ENCODE measurements at regions not wholly inside any gene's neighbourhood (a gene's known extent, or its start where the extent isn't known, plus 50 kb on each side); places are given as distances from the start of the nearest gene placed in this dataset.

DNA sequence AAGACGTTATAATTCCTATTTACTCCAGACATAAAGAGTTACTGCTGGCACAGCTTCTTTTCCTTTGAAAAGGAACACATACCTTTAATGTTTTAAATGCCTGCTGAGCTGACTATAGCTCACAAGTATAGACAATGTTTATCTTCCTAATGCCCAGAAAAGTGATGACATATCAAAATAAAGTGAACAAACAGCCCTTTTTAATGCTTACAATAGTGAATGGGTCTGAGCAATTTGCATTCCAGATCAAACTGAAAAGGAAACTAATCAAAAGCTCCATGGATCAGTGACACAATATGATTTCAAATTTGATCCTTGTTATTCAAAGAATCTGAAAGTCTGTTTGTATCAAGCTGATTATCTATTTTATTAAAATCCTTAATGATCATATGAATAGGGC, 233.6 kb upstream of the SEMA3E start:
- CTCF ChIA-PET (ENCODE audit: partially characterized antibody) = no interaction called here
- no peaks in the 10 kb centered on the region for H3K27me3 Mint-ChIP-seq
- H3K36me3 ChIP-seq (ENCODE audit: insufficient read depth, low read length) = no peaks in the 10 kb centered on the region
- H3K4me1 ChIP-seq (ENCODE audit: insufficient read depth, low read length) = no peaks in the 10 kb centered on the region
- H3K4me3 Mint-ChIP-seq = no peak overlapping the region
- no peaks in the 10 kb centered on the region for H3K4me1 Mint-ChIP-seq
- intact Hi-C loops (cut with micrococcal nuclease) = no loop called here
- DNase-seq = no peak
- H3K27ac ChIP-seq (ENCODE audit: low read depth, low read length) = no peak overlapping the region
- no peak overlapping the region for H3K27ac Mint-ChIP-seq
- H3K27me3 ChIP-seq (ENCODE audit: insufficient read depth, low read length) = no peaks in the 10 kb centered on the region
- peaks cover 0 to 6% (median 2%) of the 10 kb centered on the region in 8 donors for H3K9me3 Mint-ChIP-seq
- no peaks in the 10 kb centered on the region for H3K36me3 Mint-ChIP-seq
- H3K4me3 ChIP-seq (ENCODE audit: low read length in 2 of 2) = no peak overlapping the region
- peaks cover 0 to 3% of the 10 kb centered on the region in 2 donors for H3K9me3 ChIP-seq (ENCODE audit: control insufficient read depth in 1 of 2, low read length in 2 of 2)
- POLR2A ChIA-PET (ENCODE audit: partially characterized antibody) = no interaction called here

DNA sequence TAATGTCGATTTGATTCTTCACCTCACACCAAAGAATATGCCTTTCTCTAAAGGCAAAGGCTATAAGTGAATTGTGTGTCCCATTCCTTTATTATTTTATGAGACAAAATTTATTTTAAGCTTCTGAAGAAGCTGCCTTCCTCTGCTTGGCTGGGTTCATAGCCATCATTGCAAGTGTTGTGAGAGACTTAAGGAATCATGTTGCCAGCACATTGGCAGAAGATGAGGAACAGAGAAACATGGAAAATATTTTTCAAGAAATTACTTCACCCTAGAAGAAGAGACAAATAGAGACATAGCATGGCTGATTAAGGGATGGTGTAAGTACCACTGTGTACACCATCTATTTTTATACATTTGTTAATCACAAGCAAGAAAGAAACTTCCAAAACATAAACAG, 230.1 kb upstream of the SEMA3E start:
- Mint-ChIP-seq H3K9me3 (peaks cover 0 to 6% (median 3%) of the 10 kb centered on the region in 8 donors), H3K27me3 (no peaks in the 10 kb centered on the region), H3K4me3 (no peak overlapping the region), H3K36me3 (no peaks in the 10 kb centered on the region), H3K4me1 (no peaks in the 10 kb centered on the region), H3K27ac (no peak overlapping the region)
- Histone ChIP-seq H3K36me3 (ENCODE audit: insufficient read depth, low read length) (no peaks in the 10 kb centered on the region), H3K4me3 (ENCODE audit: low read length in 2 of 2) (no peak overlapping the region), H3K4me1 (ENCODE audit: insufficient read depth, low read length) (no peaks in the 10 kb centered on the region), H3K27ac (ENCODE audit: low read depth, low read length) (no peak overlapping the region), H3K27me3 (ENCODE audit: insufficient read depth, low read length) (no peaks in the 10 kb centered on the region), H3K9me3 (ENCODE audit: control insufficient read depth in 1 of 2, low read length in 2 of 2) (peaks cover 0 to 3% of the 10 kb centered on the region in 2 donors)
- ChIA-PET CTCF (ENCODE audit: partially characterized antibody) (no interaction called here), POLR2A (ENCODE audit: partially characterized antibody) (no interaction called here)
- intact Hi-C loops (cut with micrococcal nuclease) = no loop called here
- no peak for DNase-seq

- no peak overlapping the region for H3K4me3 Mint-ChIP-seq
- no peaks in the 10 kb centered on the region for H3K27me3 Mint-ChIP-seq
- Histone ChIP-seq H3K27ac (ENCODE audit: low read depth, low read length) (no peak overlapping the region), H3K36me3 (ENCODE audit: insufficient read depth, low read length) (no peaks in the 10 kb centered on the region), H3K27me3 (ENCODE audit: insufficient read depth, low read length) (no peaks in the 10 kb centered on the region), H3K4me3 (ENCODE audit: low read length in 2 of 2) (no peak overlapping the region), H3K9me3 (ENCODE audit: control insufficient read depth in 1 of 2, low read length in 2 of 2) (peaks cover 0 to 3% of the 10 kb centered on the region in 2 donors), H3K4me1 (ENCODE audit: insufficient read depth, low read length) (no peaks in the 10 kb centered on the region)
- intact Hi-C loops (cut with micrococcal nuclease) = no loop called here
- no peaks in the 10 kb centered on the region for H3K36me3 Mint-ChIP-seq
- no peak for DNase-seq
- CTCF ChIA-PET (ENCODE audit: partially characterized antibody) = no interaction called here
- no peaks in the 10 kb centered on the region for H3K4me1 Mint-ChIP-seq
- H3K9me3 Mint-ChIP-seq = peaks cover 0 to 6% (median 3%) of the 10 kb centered on the region in 8 donors
- no peak overlapping the region for H3K27ac Mint-ChIP-seq
- POLR2A ChIA-PET (ENCODE audit: partially characterized antibody) = no interaction called here
These were observed 229.7 kb upstream of the SEMA3E start for GRCh38 chr7:83878614-83879013.

- H3K36me3 ChIP-seq (ENCODE audit: insufficient read depth, low read length) = no peaks in the 10 kb centered on the region
- peaks cover 0 to 6% (median 4%) of the 10 kb centered on the region in 8 donors for H3K9me3 Mint-ChIP-seq
- ChIA-PET CTCF (ENCODE audit: partially characterized antibody) (no interaction called here), POLR2A (ENCODE audit: partially characterized antibody) (no interaction called here)
- peaks cover 0 to 3% of the 10 kb centered on the region in 2 donors for H3K9me3 ChIP-seq (ENCODE audit: control insufficient read depth in 1 of 2, low read length in 2 of 2)
- no peaks in the 10 kb centered on the region for H3K27me3 Mint-ChIP-seq
- H3K4me1 Mint-ChIP-seq = no peaks in the 10 kb centered on the region
- H3K4me3 Mint-ChIP-seq = no peak overlapping the region
- no peaks in the 10 kb centered on the region for H3K36me3 Mint-ChIP-seq
- no peak overlapping the region for H3K4me3 ChIP-seq (ENCODE audit: low read length in 2 of 2)
- no peaks in the 10 kb centered on the region for H3K27me3 ChIP-seq (ENCODE audit: insufficient read depth, low read length)
- H3K4me1 ChIP-seq (ENCODE audit: insufficient read depth, low read length) = no peaks in the 10 kb centered on the region
- H3K27ac Mint-ChIP-seq = no peak overlapping the region
- no peak overlapping the region for H3K27ac ChIP-seq (ENCODE audit: low read depth, low read length)
- DNase-seq = no peak
- intact Hi-C loops (cut with micrococcal nuclease) = no loop called here
These were observed 227.7 kb upstream of the SEMA3E start for GRCh38 chr7:83876593-83876992.

GRCh38 chr7:83873459-83873858, 224.5 kb upstream of the SEMA3E start:
- no peaks in the 10 kb centered on the region for H3K4me1 Mint-ChIP-seq
- Histone ChIP-seq H3K36me3 (ENCODE audit: insufficient read depth, low read length) (no peaks in the 10 kb centered on the region), H3K4me3 (ENCODE audit: low read length in 2 of 2) (no peak overlapping the region), H3K9me3 (ENCODE audit: control insufficient read depth in 1 of 2, low read length in 2 of 2) (no peaks in the 10 kb centered on the region), H3K27ac (ENCODE audit: low read depth, low read length) (no peak overlapping the region), H3K27me3 (ENCODE audit: insufficient read depth, low read length) (no peaks in the 10 kb centered on the region), H3K4me1 (ENCODE audit: insufficient read depth, low read length) (no peaks in the 10 kb centered on the region)
- H3K27ac Mint-ChIP-seq = no peak overlapping the region
- CTCF ChIA-PET (ENCODE audit: partially characterized antibody) = no interaction called here
- intact Hi-C loops (cut with micrococcal nuclease) = no loop called here
- no peaks in the 10 kb centered on the region for H3K27me3 Mint-ChIP-seq
- POLR2A ChIA-PET (ENCODE audit: partially characterized antibody) = no interaction called here
- DNase-seq = no peak
- peaks cover 0 to 6% (median 4%) of the 10 kb centered on the region in 8 donors for H3K9me3 Mint-ChIP-seq
- no peak overlapping the region for H3K4me3 Mint-ChIP-seq
- H3K36me3 Mint-ChIP-seq = no peaks in the 10 kb centered on the region

DNA sequence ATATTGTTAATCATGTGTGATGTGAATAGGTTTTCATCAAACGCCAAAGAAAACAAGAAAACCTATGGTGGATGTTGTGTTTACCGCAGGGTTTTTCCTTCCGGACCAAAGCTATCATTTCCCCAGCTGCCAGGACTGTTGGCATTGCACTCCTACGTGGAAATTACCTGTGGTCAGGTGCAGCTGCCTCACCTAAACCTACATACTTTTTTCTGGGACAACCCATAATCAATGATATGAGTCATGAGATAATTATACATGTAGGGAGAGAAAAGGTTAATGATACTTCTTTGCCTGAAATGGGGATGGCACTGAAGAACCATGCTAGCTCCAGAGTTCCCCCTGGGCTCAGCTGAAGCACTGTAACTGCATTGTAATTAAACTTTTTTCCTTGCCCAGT, 223.6 kb upstream of the SEMA3E start:
- intact Hi-C loops (cut with micrococcal nuclease) = no loop called here
- H3K4me3 ChIP-seq (ENCODE audit: low read length in 2 of 2) = no peak overlapping the region
- no peaks in the 10 kb centered on the region for H3K27me3 Mint-ChIP-seq
- no peaks in the 10 kb centered on the region for H3K4me1 Mint-ChIP-seq
- H3K36me3 ChIP-seq (ENCODE audit: insufficient read depth, low read length) = no peaks in the 10 kb centered on the region
- no peaks in the 10 kb centered on the region for H3K27me3 ChIP-seq (ENCODE audit: insufficient read depth, low read length)
- ChIA-PET CTCF (ENCODE audit: partially characterized antibody) (no interaction called here), POLR2A (ENCODE audit: partially characterized antibody) (no interaction called here)
- no peaks in the 10 kb centered on the region for H3K4me1 ChIP-seq (ENCODE audit: insufficient read depth, low read length)
- no peaks in the 10 kb centered on the region for H3K9me3 ChIP-seq (ENCODE audit: control insufficient read depth in 1 of 2, low read length in 2 of 2)
- H3K4me3 Mint-ChIP-seq = no peak overlapping the region
- no peak for DNase-seq
- no peak overlapping the region for H3K27ac ChIP-seq (ENCODE audit: low read depth, low read length)
- no peak overlapping the region for H3K27ac Mint-ChIP-seq
- peaks cover 0 to 6% (median 1%) of the 10 kb centered on the region in 8 donors for H3K9me3 Mint-ChIP-seq
- no peaks in the 10 kb centered on the region for H3K36me3 Mint-ChIP-seq

DNA sequence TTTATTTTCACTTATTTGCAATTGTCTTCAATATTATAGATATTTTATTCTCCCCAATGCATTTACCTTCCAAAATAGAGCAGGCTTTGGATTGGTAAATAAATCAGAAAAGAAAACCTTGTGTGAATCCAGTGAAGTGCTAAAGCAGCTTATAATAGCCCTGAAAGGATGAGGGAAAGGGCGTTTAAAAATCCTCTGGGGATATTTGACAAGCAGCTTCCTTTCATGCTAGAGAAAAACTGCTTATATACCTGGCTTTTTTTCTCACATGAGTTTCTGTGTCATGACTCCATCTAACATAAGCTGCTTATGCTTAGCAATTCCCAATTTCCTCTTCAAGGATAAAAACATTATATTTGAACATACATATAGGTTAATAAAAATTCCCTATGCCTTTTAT, 221.6 kb upstream of the SEMA3E start:
- POLR2A ChIA-PET (ENCODE audit: partially characterized antibody) = no interaction called here
- Histone ChIP-seq H3K4me3 (ENCODE audit: low read length in 2 of 2) (no peak overlapping the region), H3K36me3 (ENCODE audit: insufficient read depth, low read length) (no peaks in the 10 kb centered on the region), H3K4me1 (ENCODE audit: insufficient read depth, low read length) (no peaks in the 10 kb centered on the region), H3K9me3 (ENCODE audit: control insufficient read depth in 1 of 2, low read length in 2 of 2) (no peaks in the 10 kb centered on the region), H3K27me3 (ENCODE audit: insufficient read depth, low read length) (no peaks in the 10 kb centered on the region), H3K27ac (ENCODE audit: low read depth, low read length) (no peak overlapping the region)
- H3K27me3 Mint-ChIP-seq = no peaks in the 10 kb centered on the region
- CTCF ChIA-PET (ENCODE audit: partially characterized antibody) = no interaction called here
- H3K9me3 Mint-ChIP-seq = peaks cover 0 to 7% (median 3%) of the 10 kb centered on the region in 8 donors
- no peak for DNase-seq
- no peak overlapping the region for H3K27ac Mint-ChIP-seq
- no peaks in the 10 kb centered on the region for H3K4me1 Mint-ChIP-seq
- no peaks in the 10 kb centered on the region for H3K36me3 Mint-ChIP-seq
- intact Hi-C loops (cut with micrococcal nuclease) = no loop called here
- H3K4me3 Mint-ChIP-seq = no peak overlapping the region

DNA sequence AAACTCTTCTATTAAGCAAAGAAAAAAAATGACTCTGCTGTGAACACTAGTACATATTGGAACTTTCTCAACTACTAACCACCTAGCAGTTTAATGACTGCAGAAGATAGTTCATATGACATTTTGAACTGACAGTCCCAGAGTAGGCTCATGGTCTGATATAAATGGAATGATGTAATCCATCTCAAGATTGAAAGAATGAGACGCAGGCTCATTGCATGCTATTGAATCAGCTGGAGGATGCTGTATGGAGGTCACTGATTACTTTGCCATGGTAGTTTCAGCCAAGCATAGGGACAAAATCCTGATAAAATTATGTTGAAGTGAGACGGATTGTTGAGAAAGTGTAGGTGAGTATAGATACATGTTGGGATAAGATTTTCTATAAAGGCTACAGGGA, 217.6 kb upstream of the SEMA3E start:
- Histone ChIP-seq H3K36me3 (ENCODE audit: insufficient read depth, low read length) (no peaks in the 10 kb centered on the region), H3K4me3 (ENCODE audit: low read length in 2 of 2) (no peak overlapping the region), H3K4me1 (ENCODE audit: insufficient read depth, low read length) (no peaks in the 10 kb centered on the region), H3K27ac (ENCODE audit: low read depth, low read length) (no peak overlapping the region), H3K27me3 (ENCODE audit: insufficient read depth, low read length) (no peaks in the 10 kb centered on the region), H3K9me3 (ENCODE audit: control insufficient read depth in 1 of 2, low read length in 2 of 2) (no peaks in the 10 kb centered on the region)
- H3K4me3 Mint-ChIP-seq = no peak overlapping the region
- peaks cover 0 to 7% (median under 1%) of the 10 kb centered on the region in 8 donors for H3K9me3 Mint-ChIP-seq
- ChIA-PET POLR2A (ENCODE audit: partially characterized antibody) (no interaction called here), CTCF (ENCODE audit: partially characterized antibody) (no interaction called here)
- no peak for DNase-seq
- H3K27ac Mint-ChIP-seq = no peak overlapping the region
- H3K27me3 Mint-ChIP-seq = no peaks in the 10 kb centered on the region
- intact Hi-C loops (cut with micrococcal nuclease) = no loop called here
- H3K4me1 Mint-ChIP-seq = no peaks in the 10 kb centered on the region
- no peaks in the 10 kb centered on the region for H3K36me3 Mint-ChIP-seq
